ENCODE measurements at regions not wholly inside any gene's neighbourhood (a gene's known extent, or its start where the extent isn't known, plus 50 kb on each side); places are given as distances from the start of the nearest gene placed in this dataset.

DNA sequence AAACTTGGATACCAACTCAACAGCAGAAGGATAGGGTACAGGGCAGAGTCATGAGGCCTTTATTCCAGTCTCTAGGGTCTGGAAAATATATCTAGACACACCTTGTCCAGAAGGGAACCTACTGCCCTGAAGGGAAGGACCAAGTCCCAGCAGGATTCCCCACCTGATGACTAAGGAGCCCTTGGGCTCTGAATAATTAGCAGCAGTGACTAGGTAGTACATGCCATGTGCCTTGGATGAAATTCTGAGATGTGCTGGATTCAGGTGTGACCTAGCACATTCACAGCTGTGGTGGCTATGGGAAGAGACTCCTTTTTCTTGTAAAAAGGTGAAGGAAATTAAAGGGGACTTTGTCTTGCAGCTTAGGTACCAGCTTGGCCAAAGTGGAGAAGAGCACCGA, 364.3 kb upstream of the PTCHD4 start:
- TF ChIP-seq CTCF (IDR thresholded peaks at IDR 0.05): no peak
- no peak for TF ChIP-seq POLR2AphosphoS5 (IDR thresholded peaks at IDR 0.05)

Measured in esophagus muscularis mucosa (tissue), 3 donors.